ENCODE measurements at regions not wholly inside any gene's neighbourhood (a gene's known extent, or its start where the extent isn't known, plus 50 kb on each side); places are given as distances from the start of the nearest gene placed in this dataset.

DNA sequence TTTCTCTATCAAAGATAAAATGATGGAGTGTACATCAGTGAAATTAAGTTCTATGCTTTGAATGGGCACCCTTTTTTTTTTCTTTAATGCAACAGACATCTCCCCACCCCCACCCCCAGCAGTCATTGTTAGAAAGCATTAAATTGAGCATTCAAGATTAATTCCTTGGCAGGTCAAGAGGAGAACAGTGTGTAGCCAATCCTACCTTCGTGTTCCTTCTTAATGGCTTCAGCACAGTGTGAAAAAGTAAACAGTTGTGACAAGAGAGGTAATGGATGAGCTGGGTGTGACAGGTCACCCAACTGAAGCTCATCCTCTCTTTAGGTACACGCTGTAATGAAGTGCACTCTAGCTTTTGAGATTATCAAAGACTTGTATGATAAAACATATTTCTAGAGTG lies 198.5 kb upstream of the RARB start (continued):
- TF ChIP-seq, protein P1, sequence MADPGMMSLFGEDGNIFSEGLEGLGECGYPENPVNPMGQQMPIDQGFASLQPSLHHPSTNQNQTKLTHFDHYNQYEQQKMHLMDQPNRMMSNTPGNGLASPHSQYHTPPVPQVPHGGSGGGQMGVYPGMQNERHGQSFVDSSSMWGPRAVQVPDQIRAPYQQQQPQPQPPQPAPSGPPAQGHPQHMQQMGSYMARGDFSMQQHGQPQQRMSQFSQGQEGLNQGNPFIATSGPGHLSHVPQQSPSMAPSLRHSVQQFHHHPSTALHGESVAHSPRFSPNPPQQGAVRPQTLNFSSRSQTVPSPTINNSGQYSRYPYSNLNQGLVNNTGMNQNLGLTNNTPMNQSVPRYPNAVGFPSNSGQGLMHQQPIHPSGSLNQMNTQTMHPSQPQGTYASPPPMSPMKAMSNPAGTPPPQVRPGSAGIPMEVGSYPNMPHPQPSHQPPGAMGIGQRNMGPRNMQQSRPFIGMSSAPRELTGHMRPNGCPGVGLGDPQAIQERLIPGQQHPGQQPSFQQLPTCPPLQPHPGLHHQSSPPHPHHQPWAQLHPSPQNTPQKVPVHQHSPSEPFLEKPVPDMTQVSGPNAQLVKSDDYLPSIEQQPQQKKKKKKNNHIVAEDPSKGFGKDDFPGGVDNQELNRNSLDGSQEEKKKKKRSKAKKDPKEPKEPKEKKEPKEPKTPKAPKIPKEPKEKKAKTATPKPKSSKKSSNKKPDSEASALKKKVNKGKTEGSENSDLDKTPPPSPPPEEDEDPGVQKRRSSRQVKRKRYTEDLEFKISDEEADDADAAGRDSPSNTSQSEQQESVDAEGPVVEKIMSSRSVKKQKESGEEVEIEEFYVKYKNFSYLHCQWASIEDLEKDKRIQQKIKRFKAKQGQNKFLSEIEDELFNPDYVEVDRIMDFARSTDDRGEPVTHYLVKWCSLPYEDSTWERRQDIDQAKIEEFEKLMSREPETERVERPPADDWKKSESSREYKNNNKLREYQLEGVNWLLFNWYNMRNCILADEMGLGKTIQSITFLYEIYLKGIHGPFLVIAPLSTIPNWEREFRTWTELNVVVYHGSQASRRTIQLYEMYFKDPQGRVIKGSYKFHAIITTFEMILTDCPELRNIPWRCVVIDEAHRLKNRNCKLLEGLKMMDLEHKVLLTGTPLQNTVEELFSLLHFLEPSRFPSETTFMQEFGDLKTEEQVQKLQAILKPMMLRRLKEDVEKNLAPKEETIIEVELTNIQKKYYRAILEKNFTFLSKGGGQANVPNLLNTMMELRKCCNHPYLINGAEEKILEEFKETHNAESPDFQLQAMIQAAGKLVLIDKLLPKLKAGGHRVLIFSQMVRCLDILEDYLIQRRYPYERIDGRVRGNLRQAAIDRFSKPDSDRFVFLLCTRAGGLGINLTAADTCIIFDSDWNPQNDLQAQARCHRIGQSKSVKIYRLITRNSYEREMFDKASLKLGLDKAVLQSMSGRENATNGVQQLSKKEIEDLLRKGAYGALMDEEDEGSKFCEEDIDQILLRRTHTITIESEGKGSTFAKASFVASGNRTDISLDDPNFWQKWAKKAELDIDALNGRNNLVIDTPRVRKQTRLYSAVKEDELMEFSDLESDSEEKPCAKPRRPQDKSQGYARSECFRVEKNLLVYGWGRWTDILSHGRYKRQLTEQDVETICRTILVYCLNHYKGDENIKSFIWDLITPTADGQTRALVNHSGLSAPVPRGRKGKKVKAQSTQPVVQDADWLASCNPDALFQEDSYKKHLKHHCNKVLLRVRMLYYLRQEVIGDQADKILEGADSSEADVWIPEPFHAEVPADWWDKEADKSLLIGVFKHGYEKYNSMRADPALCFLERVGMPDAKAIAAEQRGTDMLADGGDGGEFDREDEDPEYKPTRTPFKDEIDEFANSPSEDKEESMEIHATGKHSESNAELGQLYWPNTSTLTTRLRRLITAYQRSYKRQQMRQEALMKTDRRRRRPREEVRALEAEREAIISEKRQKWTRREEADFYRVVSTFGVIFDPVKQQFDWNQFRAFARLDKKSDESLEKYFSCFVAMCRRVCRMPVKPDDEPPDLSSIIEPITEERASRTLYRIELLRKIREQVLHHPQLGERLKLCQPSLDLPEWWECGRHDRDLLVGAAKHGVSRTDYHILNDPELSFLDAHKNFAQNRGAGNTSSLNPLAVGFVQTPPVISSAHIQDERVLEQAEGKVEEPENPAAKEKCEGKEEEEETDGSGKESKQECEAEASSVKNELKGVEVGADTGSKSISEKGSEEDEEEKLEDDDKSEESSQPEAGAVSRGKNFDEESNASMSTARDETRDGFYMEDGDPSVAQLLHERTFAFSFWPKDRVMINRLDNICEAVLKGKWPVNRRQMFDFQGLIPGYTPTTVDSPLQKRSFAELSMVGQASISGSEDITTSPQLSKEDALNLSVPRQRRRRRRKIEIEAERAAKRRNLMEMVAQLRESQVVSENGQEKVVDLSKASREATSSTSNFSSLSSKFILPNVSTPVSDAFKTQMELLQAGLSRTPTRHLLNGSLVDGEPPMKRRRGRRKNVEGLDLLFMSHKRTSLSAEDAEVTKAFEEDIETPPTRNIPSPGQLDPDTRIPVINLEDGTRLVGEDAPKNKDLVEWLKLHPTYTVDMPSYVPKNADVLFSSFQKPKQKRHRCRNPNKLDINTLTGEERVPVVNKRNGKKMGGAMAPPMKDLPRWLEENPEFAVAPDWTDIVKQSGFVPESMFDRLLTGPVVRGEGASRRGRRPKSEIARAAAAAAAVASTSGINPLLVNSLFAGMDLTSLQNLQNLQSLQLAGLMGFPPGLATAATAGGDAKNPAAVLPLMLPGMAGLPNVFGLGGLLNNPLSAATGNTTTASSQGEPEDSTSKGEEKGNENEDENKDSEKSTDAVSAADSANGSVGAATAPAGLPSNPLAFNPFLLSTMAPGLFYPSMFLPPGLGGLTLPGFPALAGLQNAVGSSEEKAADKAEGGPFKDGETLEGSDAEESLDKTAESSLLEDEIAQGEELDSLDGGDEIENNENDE (IDR thresholded peaks at IDR 0.05; ENCODE audit: insufficient replicate concordance, low read length), result no peak
- TF ChIP-seq CEBPB (IDR thresholded peaks at IDR 0.05; ENCODE audit: low read depth, low read length) (no peak), CHD2 (IDR thresholded peaks at IDR 0.05; ENCODE audit: low read length) (no peak)
- TF ChIP-seq, protein P2, sequence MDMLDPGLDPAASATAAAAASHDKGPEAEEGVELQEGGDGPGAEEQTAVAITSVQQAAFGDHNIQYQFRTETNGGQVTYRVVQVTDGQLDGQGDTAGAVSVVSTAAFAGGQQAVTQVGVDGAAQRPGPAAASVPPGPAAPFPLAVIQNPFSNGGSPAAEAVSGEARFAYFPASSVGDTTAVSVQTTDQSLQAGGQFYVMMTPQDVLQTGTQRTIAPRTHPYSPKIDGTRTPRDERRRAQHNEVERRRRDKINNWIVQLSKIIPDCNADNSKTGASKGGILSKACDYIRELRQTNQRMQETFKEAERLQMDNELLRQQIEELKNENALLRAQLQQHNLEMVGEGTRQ (IDR thresholded peaks at IDR 0.05; ENCODE audit: low read length), result no peak

All from H1 (cell line).